ENCODE measurements at regions not wholly inside any gene's neighbourhood (a gene's known extent, or its start where the extent isn't known, plus 50 kb on each side); places are given as distances from the start of the nearest gene placed in this dataset.
"Not testable (repeated sequence)": the region's sequence is repeated elsewhere in the genome, so short reads cannot be mapped to it uniquely, and the experiment has no call there.

DNA sequence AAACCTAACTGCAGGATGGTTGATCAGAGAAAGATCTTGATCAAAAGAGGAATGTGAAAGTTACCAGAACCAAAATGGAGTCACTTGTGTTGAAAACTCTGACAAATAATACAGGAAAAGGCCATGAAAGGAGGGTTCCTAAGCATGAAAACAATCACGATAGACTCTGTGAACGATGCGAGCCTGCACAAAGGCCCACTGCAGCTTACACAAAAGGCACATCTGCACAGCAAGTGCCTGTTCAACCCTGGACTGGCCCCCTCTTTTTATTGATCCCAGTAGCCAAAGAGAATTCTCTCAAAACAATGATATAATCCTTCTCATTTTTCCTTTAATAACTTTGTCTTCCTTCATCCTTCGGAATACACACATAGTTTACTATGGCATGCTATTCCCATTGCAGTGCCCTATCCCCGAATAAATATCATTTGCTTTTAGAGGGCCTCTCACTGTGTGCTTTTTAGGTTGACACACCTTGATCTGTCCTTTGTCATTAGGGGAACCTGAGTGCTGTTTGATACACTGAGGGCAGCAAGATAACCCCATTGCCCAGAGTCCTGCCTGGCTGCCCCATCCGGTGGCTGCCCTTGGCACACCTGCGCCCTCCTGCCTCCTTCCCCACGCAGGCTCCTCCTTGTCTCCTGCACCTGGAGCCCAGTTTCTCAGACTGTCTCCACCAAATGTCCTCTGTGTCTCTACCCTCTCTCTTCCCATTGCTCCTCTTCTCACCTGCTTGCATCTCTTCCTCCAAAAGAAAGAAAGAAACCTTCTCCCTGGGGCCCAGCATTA is 98.3 kb upstream of the FRMD1 start:
- WGBS (ENCODE audit: insufficient coverage) = 75% methylated on average over 7 of the region's 8 CpGs
- peaks cover 7% of the 10 kb centered on the region for H3K27me3 ChIP-seq (ENCODE audit: control insufficient read depth, insufficient read depth, low read length)
- H3K27ac ChIP-seq (ENCODE audit: low read length) = no peak overlapping the region
- no peaks in the 10 kb centered on the region for H3K9me3 ChIP-seq (replicated peaks; ENCODE audit: control insufficient read depth, low read depth, low read length)
- DNase-seq = no peak
- no peak overlapping the region for H3K4me3 ChIP-seq (ENCODE audit: low read length)
- no peaks in the 10 kb centered on the region for H3K36me3 ChIP-seq (ENCODE audit: control insufficient read depth, insufficient read depth, low read length)
- H3K4me1 ChIP-seq (ENCODE audit: control insufficient read depth, insufficient read depth, low read length) = no peaks in the 10 kb centered on the region

DNA sequence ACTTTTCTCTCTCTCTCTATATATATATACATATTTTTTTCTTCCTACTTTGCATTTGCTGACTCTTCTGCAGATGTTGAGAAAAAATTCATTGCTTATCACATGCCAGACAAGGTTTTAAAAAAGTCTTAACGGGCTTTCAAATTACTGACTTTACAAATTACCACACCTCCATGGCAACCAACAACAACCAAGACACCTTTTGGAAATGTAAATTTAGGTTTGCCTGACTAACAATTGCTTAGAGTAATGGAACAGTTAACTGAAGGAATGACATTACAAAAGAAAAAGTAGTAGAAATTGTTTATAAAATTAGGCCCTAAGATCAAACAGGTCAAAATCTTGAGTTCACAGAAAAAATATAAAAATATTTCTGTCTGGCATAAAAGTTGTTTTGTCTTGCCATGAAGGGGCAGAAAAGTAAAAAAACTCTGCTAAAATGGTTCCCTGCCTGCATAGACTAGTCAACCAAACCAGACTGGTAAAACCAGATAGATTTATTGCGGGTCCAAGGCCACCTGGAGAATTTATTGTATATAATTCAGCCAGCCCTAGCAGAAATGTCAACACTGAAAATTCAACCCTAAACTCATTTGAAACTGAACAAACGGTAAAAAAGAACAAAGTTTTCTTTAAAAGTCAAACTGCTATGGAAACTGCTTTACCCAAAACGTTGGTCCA is 92.8 kb upstream of the FRMD1 start:
- H3K9me3 ChIP-seq (replicated peaks; ENCODE audit: control insufficient read depth, low read depth, low read length) = no peaks in the 10 kb centered on the region
- peaks cover 4% of the 10 kb centered on the region for H3K27me3 ChIP-seq (ENCODE audit: control insufficient read depth, insufficient read depth, low read length)
- H3K4me3 ChIP-seq (ENCODE audit: low read length) = no peak overlapping the region
- no peaks in the 10 kb centered on the region for H3K36me3 ChIP-seq (ENCODE audit: control insufficient read depth, insufficient read depth, low read length)
- no peaks in the 10 kb centered on the region for H3K4me1 ChIP-seq (ENCODE audit: control insufficient read depth, insufficient read depth, low read length)
- whole genome bisulfite sequencing (ENCODE audit: insufficient coverage) = no CpG with 5 or more reads among the region's 4 CpGs
- H3K27ac ChIP-seq (ENCODE audit: low read length) = no peak overlapping the region
- DNase-seq = no peak

DNA sequence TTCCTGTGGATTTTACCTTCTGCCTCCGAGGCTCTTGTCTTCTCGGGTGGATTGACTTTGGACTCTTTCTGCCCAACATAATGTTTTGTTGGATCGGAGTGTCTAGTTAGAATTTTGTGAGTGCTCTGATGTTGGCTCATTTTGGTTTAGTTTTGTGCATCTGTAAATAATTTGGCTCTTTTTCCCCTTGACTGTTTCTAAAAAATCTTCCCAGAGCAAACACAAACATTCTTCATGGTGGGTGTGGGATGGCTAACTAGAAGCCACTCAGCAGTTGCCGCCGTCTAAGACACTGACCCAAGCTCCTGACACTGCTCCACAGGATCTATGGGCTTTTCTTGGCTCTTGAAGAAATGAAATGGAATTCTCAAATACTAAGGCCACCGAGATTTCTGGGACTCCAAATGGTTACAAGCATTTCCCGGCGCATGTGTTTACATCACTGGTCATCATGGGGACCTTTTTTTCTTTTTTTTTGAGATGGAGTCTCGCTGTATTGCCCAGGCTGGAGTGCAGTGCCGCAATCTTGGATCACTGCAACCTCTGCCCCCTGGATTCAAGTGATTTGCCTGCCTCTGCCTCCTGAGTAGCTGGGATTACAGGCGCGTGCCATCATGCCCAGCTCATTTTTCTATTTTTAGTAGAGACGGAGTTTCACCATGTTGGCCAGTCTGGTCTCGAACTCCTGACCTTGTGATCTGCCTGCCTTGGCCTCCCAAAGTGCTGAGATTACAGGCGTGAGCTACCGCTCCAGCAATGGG is 92.0 kb upstream of the FRMD1 start:
- 82% methylated on average over 8 of the region's 16 CpGs for WGBS (ENCODE audit: insufficient coverage)
- peaks cover 4% of the 10 kb centered on the region for H3K27me3 ChIP-seq (ENCODE audit: control insufficient read depth, insufficient read depth, low read length)

DNA sequence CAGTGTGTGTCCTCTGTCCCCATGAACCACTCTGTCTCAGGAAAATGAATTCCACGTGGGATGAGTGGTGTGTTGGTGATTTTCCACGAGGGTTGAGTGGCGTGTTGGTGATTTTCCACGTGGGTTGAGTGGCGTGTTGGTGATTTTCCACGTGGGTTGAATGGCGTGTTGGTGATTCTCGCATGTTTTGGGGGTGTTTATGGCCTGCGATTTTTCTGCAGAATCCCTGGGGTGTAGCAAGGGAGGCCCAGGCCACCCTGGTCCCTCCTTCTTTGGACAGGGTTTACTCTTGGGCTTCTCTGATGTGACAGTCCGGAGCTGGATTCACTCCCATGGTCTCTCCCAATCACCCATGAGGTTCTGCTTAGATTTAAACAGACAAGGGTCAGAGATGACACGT is 90.6 kb upstream of the FRMD1 start:
- no peaks in the 10 kb centered on the region for H3K4me1 ChIP-seq (ENCODE audit: control insufficient read depth, insufficient read depth, low read length)
- 91% methylated on average over 8 of the region's 11 CpGs for WGBS (ENCODE audit: insufficient coverage)
- H3K27ac ChIP-seq (ENCODE audit: low read length) = no peak overlapping the region
- peaks cover 4% of the 10 kb centered on the region for H3K27me3 ChIP-seq (ENCODE audit: control insufficient read depth, insufficient read depth, low read length)
- no peak overlapping the region for H3K4me3 ChIP-seq (ENCODE audit: low read length)
- H3K9me3 ChIP-seq (replicated peaks; ENCODE audit: control insufficient read depth, low read depth, low read length) = no peaks in the 10 kb centered on the region
- H3K36me3 ChIP-seq (ENCODE audit: control insufficient read depth, insufficient read depth, low read length) = no peaks in the 10 kb centered on the region
- no peak for DNase-seq

More for the DNA sequence above, 92.0 kb upstream of the FRMD1 start:
- DNase-seq = peak; percentile 45
- no peak overlapping the region for H3K4me3 ChIP-seq (ENCODE audit: low read length)
- no peaks in the 10 kb centered on the region for H3K36me3 ChIP-seq (ENCODE audit: control insufficient read depth, insufficient read depth, low read length)
- no peak overlapping the region for H3K27ac ChIP-seq (ENCODE audit: low read length)
- H3K4me1 ChIP-seq (ENCODE audit: control insufficient read depth, insufficient read depth, low read length) = no peaks in the 10 kb centered on the region
- no peaks in the 10 kb centered on the region for H3K9me3 ChIP-seq (replicated peaks; ENCODE audit: control insufficient read depth, low read depth, low read length)

DNA sequence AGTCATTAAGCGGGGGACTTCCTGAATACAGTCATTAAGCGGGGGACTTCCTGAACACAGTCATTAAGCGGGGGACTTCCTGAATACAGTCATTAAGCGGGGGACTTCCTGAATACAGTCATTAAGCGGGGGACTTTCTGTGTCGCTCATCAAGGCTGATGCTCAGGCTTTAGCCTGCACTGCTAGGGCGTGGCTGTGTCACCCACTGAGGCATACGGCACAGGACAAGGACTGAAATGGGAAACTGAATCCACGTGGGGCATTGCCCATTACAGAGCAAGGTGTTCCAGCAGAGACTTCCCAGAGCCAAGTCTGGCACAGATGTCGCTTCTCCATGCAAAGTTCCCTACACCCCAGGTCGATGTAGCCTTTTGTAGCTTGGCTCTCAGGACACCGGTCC is 89.9 kb upstream of the FRMD1 start:
- H3K9me3 ChIP-seq (replicated peaks; ENCODE audit: control insufficient read depth, low read depth, low read length); H3K4me3 ChIP-seq (ENCODE audit: low read length); H3K36me3 ChIP-seq (ENCODE audit: control insufficient read depth, insufficient read depth, low read length); H3K4me1 ChIP-seq (ENCODE audit: control insufficient read depth, insufficient read depth, low read length); DNase-seq; H3K27me3 ChIP-seq (ENCODE audit: control insufficient read depth, insufficient read depth, low read length); H3K27ac ChIP-seq (ENCODE audit: low read length): not testable (repeated sequence)
- 78% methylated on average over 7 of the region's 12 CpGs for WGBS (ENCODE audit: insufficient coverage)

DNA sequence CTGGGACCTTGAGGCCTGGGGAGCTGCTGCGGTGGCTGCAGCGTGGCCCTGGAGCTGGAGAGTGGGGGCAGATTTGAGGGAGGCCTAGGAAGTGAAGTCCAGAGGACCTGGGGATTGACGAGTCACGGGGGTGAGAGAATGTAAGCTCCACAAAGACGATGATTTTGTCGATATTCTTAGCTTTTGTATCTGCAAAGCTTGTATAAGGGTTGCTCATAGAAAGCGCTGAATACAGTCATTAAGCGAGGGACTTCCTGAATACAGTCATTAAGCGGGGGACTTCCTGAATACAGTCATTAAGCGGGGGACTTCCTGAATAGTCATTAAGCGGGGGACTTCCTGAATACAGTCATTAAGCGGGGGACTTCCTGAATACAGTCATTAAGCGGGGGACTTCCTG is 89.3 kb upstream of the FRMD1 start:
- not testable (repeated sequence) for H3K9me3 ChIP-seq (replicated peaks; ENCODE audit: control insufficient read depth, low read depth, low read length); H3K36me3 ChIP-seq (ENCODE audit: control insufficient read depth, insufficient read depth, low read length); H3K27me3 ChIP-seq (ENCODE audit: control insufficient read depth, insufficient read depth, low read length); H3K4me3 ChIP-seq (ENCODE audit: low read length); H3K27ac ChIP-seq (ENCODE audit: low read length); DNase-seq; H3K4me1 ChIP-seq (ENCODE audit: control insufficient read depth, insufficient read depth, low read length)
- WGBS (ENCODE audit: insufficient coverage) = 95% methylated on average over 6 of the region's 13 CpGs

DNA sequence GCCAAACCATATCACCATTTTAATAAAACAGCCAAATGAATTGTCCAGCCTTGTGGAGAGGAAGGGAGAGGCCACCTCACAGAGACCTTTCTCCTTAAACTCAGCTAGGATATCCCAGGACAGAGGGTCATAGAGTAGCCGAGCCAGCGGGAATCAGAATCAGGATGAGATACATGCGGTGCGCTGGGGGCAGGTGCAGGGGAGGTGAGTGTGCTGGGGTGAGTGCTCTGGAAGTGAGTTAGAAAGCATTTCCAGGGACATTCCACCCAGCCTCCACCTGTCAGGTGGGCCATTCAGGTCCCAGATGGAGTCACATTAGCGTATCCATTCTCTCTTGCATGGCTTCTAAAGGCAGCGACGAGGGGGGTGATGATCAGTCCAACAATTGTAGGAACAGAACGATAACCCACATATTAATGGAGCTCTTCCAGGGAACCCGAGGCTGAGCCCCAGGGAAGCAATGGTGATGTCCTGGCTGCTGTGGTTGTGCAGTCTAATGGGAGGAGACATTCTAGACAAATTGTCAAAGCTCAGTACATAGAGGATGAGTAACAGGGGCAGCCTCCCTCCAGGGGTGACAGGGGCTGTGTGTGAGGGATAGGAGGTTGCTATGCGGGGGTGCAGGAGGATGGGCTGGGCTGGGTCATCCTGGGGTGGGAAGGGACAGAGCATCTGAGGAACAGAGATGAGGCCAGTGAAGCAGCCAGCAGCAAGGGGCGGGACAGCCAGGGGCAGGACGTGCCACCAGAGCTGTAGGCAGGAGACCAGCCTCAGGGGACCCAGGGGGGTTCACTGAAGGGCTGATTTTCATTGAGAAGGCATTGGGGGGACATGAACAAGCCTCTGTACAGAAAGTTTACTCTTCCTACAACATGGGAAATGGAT is 88.7 kb upstream of the FRMD1 start:
- H3K4me3 ChIP-seq (ENCODE audit: low read length) = no peak overlapping the region
- DNase-seq = no peak
- no peaks in the 10 kb centered on the region for H3K9me3 ChIP-seq (replicated peaks; ENCODE audit: control insufficient read depth, low read depth, low read length)
- H3K27me3 ChIP-seq (ENCODE audit: control insufficient read depth, insufficient read depth, low read length) = peaks cover 6% of the 10 kb centered on the region
- H3K36me3 ChIP-seq (ENCODE audit: control insufficient read depth, insufficient read depth, low read length) = no peaks in the 10 kb centered on the region
- no peak overlapping the region for H3K27ac ChIP-seq (ENCODE audit: low read length)
- H3K4me1 ChIP-seq (ENCODE audit: control insufficient read depth, insufficient read depth, low read length) = peaks cover 12% of the 10 kb centered on the region
- WGBS (ENCODE audit: insufficient coverage) = 94% methylated on average over 6 of the region's 12 CpGs

DNA sequence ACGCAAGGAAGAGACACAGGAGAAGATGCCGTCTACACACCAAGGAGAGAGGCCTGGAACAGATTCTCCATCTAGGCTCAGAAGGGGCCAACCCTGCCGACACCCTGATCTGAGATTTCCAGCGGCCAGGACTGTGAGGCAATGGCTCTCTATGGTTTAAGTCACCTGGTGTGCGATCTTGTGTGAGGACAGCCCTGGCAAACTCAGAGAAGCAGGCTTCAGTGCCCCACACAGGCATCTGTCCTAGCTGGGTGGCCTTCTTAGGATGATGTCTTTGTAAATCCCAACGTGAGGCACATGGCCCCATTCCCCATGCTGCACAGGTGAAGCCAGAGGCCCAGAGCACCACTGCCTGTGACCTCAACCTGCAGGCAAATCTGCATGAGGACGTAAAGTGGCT is 87.6 kb upstream of the FRMD1 start:
- WGBS (ENCODE audit: insufficient coverage) = 89% methylated on average over 6 of the region's 7 CpGs
- DNase-seq = no peak
- peaks cover 8% of the 10 kb centered on the region for H3K27me3 ChIP-seq (ENCODE audit: control insufficient read depth, insufficient read depth, low read length)

DNA sequence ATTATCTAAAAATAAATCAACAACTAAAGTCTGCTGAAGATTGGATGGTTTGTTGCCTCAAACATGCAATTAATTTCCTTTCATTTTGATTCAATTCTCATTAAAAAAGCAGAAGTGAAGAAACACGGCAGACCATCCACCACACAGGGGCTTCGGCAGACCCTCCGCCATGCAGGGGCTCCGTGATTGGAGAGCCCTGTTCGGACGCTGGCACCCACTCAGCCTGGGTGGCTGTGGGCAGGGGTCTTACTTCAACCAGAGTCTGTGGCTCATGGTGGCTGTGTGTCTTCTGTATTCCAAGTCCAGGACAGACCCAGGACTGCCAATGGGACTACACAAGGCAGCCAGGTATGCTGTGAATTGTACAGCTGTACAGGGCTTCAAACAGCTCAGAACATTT is 86.9 kb upstream of the FRMD1 start:
- Histone ChIP-seq H3K27me3 (ENCODE audit: control insufficient read depth, insufficient read depth, low read length) (peaks cover 8% of the 10 kb centered on the region), H3K36me3 (ENCODE audit: control insufficient read depth, insufficient read depth, low read length) (no peaks in the 10 kb centered on the region), H3K9me3 (replicated peaks; ENCODE audit: control insufficient read depth, low read depth, low read length) (no peaks in the 10 kb centered on the region), H3K27ac (ENCODE audit: low read length) (no peak overlapping the region), H3K4me3 (ENCODE audit: low read length) (no peak overlapping the region), H3K4me1 (ENCODE audit: control insufficient read depth, insufficient read depth, low read length) (peaks cover 13% of the 10 kb centered on the region)
- DNase-seq = no peak
- 97% methylated on average over 6 of the region's 6 CpGs for WGBS (ENCODE audit: insufficient coverage)

More for the DNA sequence above, 87.6 kb upstream of the FRMD1 start:
- H3K27ac ChIP-seq (ENCODE audit: low read length) = no peak overlapping the region
- H3K4me1 ChIP-seq (ENCODE audit: control insufficient read depth, insufficient read depth, low read length) = peaks cover 13% of the 10 kb centered on the region
- H3K9me3 ChIP-seq (replicated peaks; ENCODE audit: control insufficient read depth, low read depth, low read length) = no peaks in the 10 kb centered on the region
- no peaks in the 10 kb centered on the region for H3K36me3 ChIP-seq (ENCODE audit: control insufficient read depth, insufficient read depth, low read length)
- H3K4me3 ChIP-seq (ENCODE audit: low read length) = no peak overlapping the region
